Hepatocyte (in vitro differentiated cells): ENCODE measurements at regions not wholly inside any gene's neighbourhood (a gene's known extent, or its start where the extent isn't known, plus 50 kb on each side); places are given as distances from the start of the nearest gene placed in this dataset.

Experiments
- DNase-seq: peaks from one replicate; pipeline ENCODE4 v3.0.0-alpha.2; 2016; ENCODE audit warnings: low spot score
- H2AFZ ChIP-seq: fragments of 200-600 bp; sonication (generic); 2 replicates; pipeline ENCODE4 v1.6.0; 2016; ENCODE audit warnings: antibody characterized with exemption, mild to moderate bottlenecking
- H3K27ac ChIP-seq: fragments of 200-600 bp; sonication (generic); 2 replicates; pipeline ENCODE4 v1.5.1; 2016; ENCODE audit warnings: mild to moderate bottlenecking
- H3K27me3 ChIP-seq: fragments of 200-600 bp; sonication (generic); 2 replicates; pipeline ENCODE4 v1.6.1; 2016
- H3K36me3 ChIP-seq: fragments of 200-600 bp; sonication (generic); replicated peaks from 2 replicates; pipeline ENCODE4 v1.5.1; 2016; ENCODE audit warnings: low read depth; ENCODE audit not compliant: insufficient read depth
- H3K4me1 ChIP-seq: fragments of 200-600 bp; sonication (generic); 2 replicates; pipeline ENCODE4 v1.5.1; 2016; ENCODE audit warnings: mild to moderate bottlenecking, moderate library complexity; ENCODE audit not compliant: insufficient read depth
- H3K4me2 ChIP-seq: fragments of 200-600 bp; sonication (generic); 2 replicates; pipeline ENCODE4 v1.6.0; 2016
- H3K4me3 ChIP-seq: fragments of 200-600 bp; sonication (generic); 2 replicates; pipeline ENCODE4 v1.5.1; 2016; ENCODE audit warnings: mild to moderate bottlenecking
- H3K79me2 ChIP-seq: fragments of 200-600 bp; sonication (generic); 2 replicates; pipeline ENCODE4 v1.6.0; 2017; ENCODE audit warnings: mild to moderate bottlenecking
- H3K9me2 ChIP-seq: fragments of 200-600 bp; sonication (generic); replicated peaks from 2 replicates; pipeline ENCODE4 v1.6.0; 2017; ENCODE audit warnings: mild to moderate bottlenecking; ENCODE audit not compliant: insufficient read depth
- H3K9me3 ChIP-seq: fragments of 200-600 bp; sonication (generic); 2 replicates; pipeline ENCODE4 v1.5.1; 2016; ENCODE audit warnings: low read depth, mild to moderate bottlenecking
- H4K20me1 ChIP-seq: fragments of 200-600 bp; sonication (generic); 2 replicates; pipeline ENCODE4 v1.6.0; 2016; ENCODE audit warnings: mild to moderate bottlenecking; ENCODE audit not compliant: insufficient read depth, poor library complexity, severe bottlenecking
- EZH2 ChIP-seq: fragments of 200-600 bp; sonication (generic); IDR thresholded peaks from 2 replicates; pipeline ENCODE4 v1.6.1; 2016; ENCODE audit warnings: antibody characterized with exemption, mild to moderate bottlenecking, borderline replicate concordance
- EZH2phosphoT487 ChIP-seq: fragments of 200-600 bp; sonication (generic); IDR thresholded peaks from one replicate; pipeline ENCODE4 v1.6.1; 2018; ENCODE audit warnings: antibody characterized with exemption, mild to moderate bottlenecking, low read depth, moderate library complexity; ENCODE audit not compliant: unreplicated experiment, severe bottlenecking
- WGBS: methylation state at CpG from one replicate; pipeline ENCODE4 v1.1.6; 2016; ENCODE audit warnings: low lambda C conversion rate; ENCODE audit errors: missing lambda C conversion rate; 5-methylcytosine and 5-hydroxymethylcytosine counted together
- TF ChIP-seq, protein P1 (sequence below): fragments of 200-600 bp; sonication (generic); IDR thresholded peaks from 2 replicates; pipeline ENCODE4 v1.5.1; 2016; ENCODE audit warnings: antibody characterized with exemption, mild to moderate bottlenecking; ENCODE audit not compliant: poor library complexity

- no peaks in the 10 kb centered on the region for H3K79me2 ChIP-seq
- no peaks in the 10 kb centered on the region for H3K36me3 ChIP-seq
- 81% methylated on average over 3 of the region's 4 CpGs for WGBS
- no peak overlapping the region for H2AFZ ChIP-seq
- H3K4me1 ChIP-seq, result no peaks in the 10 kb centered on the region
- H3K27me3 ChIP-seq, result no peaks in the 10 kb centered on the region
- TF ChIP-seq EZH2 (no peak), EZH2phosphoT487 (no peak)
- TF ChIP-seq, protein P1, sequence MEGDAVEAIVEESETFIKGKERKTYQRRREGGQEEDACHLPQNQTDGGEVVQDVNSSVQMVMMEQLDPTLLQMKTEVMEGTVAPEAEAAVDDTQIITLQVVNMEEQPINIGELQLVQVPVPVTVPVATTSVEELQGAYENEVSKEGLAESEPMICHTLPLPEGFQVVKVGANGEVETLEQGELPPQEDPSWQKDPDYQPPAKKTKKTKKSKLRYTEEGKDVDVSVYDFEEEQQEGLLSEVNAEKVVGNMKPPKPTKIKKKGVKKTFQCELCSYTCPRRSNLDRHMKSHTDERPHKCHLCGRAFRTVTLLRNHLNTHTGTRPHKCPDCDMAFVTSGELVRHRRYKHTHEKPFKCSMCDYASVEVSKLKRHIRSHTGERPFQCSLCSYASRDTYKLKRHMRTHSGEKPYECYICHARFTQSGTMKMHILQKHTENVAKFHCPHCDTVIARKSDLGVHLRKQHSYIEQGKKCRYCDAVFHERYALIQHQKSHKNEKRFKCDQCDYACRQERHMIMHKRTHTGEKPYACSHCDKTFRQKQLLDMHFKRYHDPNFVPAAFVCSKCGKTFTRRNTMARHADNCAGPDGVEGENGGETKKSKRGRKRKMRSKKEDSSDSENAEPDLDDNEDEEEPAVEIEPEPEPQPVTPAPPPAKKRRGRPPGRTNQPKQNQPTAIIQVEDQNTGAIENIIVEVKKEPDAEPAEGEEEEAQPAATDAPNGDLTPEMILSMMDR, result no peak
- no peaks in the 10 kb centered on the region for H3K9me3 ChIP-seq
- H3K4me2 ChIP-seq, result no peak overlapping the region
- H3K27ac ChIP-seq, result no peak overlapping the region
- H4K20me1 ChIP-seq, result no peaks in the 10 kb centered on the region
- no peaks in the 10 kb centered on the region for H3K9me2 ChIP-seq
- DNase-seq, result no peak
- no peak overlapping the region for H3K4me3 ChIP-seq
Observed at GRCh38 chr4:159722918-159723317, 620.0 kb downstream of the RAPGEF2 start.

DNA sequence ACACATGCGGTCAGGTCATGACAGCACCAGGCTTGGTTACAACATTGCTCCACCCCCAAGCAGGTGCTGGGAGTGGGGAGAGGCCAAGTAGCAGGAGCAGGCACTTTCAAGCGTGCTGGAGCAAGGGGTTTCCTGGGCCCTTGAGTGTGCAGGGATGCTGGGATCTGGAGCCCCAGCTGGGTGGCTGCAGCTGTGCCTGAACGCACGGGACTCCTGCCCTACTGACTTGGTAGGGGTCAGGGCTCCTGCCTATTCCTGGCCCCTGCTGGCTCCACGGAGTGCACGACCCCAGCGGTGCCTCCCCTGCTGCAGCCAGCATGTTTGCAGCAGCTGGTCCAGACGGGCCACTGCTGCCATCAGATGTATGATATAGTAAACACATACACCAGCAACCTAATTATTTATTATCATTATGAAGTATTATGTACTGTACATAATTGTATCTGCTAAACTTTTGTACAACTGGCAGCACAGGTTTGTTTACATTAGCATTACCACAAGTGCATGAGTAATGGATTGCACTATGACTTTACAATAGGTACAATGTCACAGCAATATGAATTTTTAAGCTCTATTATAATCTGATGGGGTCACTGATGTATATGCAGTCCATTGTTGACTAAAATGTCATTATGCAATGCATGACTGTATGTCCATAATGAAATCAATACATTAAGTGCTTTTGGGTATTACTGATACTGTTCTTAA, 620.6 kb downstream of the RAPGEF2 start:
- Histone ChIP-seq H3K4me1 (no peaks in the 10 kb centered on the region), H2AFZ (no peak overlapping the region), H4K20me1 (no peaks in the 10 kb centered on the region), H3K4me3 (no peak overlapping the region), H3K27ac (no peak overlapping the region), H3K9me2 (no peaks in the 10 kb centered on the region), H3K4me2 (no peak overlapping the region), H3K27me3 (no peaks in the 10 kb centered on the region), H3K79me2 (no peaks in the 10 kb centered on the region), H3K36me3 (no peaks in the 10 kb centered on the region), H3K9me3 (no peaks in the 10 kb centered on the region)
- WGBS, result 84% methylated on average over 8 of the region's 8 CpGs
- DNase-seq, result no peak
- TF ChIP-seq EZH2phosphoT487 (no peak), EZH2 (no peak)
- TF ChIP-seq, protein P1, result no peak

- TF ChIP-seq, protein P1, result no peak
- no peak for TF ChIP-seq EZH2phosphoT487
- no peak for TF ChIP-seq EZH2
- DNase-seq, result no peak
- WGBS, result 34% methylated on average over 1 of the region's 1 CpG
Observed at GRCh38 chr4:159725571-159725970, 622.7 kb downstream of the RAPGEF2 start.

More at GRCh38 chr4:159725571-159725970, 622.7 kb downstream of the RAPGEF2 start:
- H3K9me2 ChIP-seq, result no peaks in the 10 kb centered on the region
- H3K4me1 ChIP-seq, result no peaks in the 10 kb centered on the region
- no peak overlapping the region for H2AFZ ChIP-seq
- H3K9me3 ChIP-seq, result no peaks in the 10 kb centered on the region
- no peaks in the 10 kb centered on the region for H3K79me2 ChIP-seq
- H4K20me1 ChIP-seq, result no peaks in the 10 kb centered on the region
- no peaks in the 10 kb centered on the region for H3K36me3 ChIP-seq
- no peaks in the 10 kb centered on the region for H3K27me3 ChIP-seq
- H3K4me3 ChIP-seq, result no peak overlapping the region
- no peak overlapping the region for H3K27ac ChIP-seq
- no peak overlapping the region for H3K4me2 ChIP-seq
